ENCODE measurements at regions not wholly inside any gene's neighbourhood (a gene's known extent, or its start where the extent isn't known, plus 50 kb on each side); places are given as distances from the start of the nearest gene placed in this dataset.

DNA sequence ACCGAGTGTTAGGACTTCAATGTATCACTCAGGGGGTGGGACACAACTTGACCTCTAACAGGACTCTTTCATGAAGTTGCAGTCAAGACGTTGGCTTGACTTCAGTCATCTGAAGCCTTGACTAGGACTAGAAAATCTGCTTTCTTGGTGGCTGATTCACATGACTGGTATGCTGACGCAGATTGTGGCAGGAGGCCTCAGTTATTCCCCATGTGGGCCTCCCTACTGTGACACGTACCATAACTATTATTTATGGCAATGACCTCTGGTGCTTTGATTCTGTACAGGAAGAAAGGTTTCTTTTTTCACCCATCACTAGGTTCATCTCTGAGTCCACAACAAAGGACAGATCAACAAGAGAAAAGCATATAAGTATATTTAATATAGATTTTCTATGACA is 270.4 kb downstream of the NEDD1 start:
- peak; percentile 1 for DNase-seq (ENCODE audit: low read depth)

- DNase-seq (ENCODE audit: low read depth), result no peak
Observed at GRCh38 chr12:97181571-97182265, 274.7 kb downstream of the NEDD1 start.

GRCh38 chr12:97182769-97183168 is 275.7 kb downstream of the NEDD1 start:
- DNase-seq (ENCODE audit: low read depth), result no peak

DNA sequence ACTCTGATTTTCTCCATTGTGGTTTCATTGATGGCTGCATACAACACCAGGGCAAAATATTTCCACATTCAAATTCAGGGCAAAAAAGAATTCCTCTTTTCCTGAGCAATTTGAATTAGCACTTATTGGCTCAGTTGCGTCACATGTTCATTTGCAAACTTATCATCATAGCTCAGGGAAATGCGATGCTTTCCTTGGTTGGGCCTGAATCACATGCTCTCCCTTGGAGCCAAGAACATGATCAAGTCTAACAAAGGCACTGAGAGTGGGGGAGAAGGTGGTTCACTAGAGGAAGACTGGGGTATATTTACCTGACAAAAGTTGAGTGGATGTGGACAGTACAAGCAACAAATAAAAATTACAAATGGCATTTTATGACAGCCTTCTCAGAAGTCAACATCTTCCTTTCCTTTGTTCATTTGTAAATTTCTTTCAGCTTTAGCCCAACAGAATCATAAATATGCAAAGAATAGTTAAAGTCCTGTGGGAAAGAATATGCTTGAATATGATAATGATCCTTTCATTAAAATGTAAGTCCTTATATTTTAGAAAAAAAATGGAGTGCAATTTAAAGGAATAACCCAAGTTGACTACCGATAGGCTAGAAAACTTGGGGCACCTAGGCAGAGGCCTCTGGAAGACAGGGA is 277.2 kb downstream of the NEDD1 start:
- DNase-seq (ENCODE audit: low read depth), result no peak

DNA sequence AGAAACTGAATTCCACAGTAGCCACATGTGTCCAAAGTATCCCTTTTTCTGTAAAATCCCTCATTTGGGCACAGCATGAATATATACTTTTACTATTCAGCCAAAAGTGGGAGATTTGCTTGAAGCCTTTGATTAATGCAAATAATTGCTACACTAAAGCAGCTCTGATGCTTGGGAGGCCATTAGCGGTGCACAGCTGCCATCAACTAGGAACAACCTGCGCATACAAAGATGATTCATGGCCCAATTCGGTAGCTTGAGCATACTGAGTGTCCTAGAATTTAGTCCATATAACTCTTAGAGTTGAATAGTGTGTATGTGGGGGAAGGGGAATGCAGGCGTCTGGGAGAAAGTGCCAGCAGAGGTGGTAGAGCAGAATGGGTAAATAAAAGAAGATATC is 277.0 kb upstream of the RMST start:
- no peak for DNase-seq (ENCODE audit: low read depth)

- no peak for DNase-seq (ENCODE audit: low read depth)
Observed at GRCh38 chr12:97194546-97194945, 268.1 kb upstream of the RMST start.

DNA sequence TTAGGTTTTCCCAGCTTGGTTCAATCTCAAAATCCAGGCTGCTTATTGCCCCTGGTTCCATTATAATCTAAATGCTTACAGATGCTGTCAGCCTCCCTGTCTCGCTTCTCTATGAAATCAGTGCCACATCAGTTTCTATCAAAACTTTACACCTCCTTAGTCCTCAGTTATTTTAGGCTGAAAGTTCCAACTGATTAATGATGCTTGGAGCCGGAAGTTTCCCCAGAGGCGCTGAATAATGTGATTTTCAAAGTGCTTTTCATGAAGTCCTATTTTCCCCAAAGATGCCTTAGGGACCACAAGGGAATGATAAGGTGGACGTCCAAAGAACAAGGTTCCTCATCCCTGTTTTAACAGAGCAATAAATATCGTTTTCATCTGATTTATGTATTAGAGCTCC is 262.4 kb upstream of the RMST start:
- no peak for DNase-seq (ENCODE audit: low read depth)

DNA sequence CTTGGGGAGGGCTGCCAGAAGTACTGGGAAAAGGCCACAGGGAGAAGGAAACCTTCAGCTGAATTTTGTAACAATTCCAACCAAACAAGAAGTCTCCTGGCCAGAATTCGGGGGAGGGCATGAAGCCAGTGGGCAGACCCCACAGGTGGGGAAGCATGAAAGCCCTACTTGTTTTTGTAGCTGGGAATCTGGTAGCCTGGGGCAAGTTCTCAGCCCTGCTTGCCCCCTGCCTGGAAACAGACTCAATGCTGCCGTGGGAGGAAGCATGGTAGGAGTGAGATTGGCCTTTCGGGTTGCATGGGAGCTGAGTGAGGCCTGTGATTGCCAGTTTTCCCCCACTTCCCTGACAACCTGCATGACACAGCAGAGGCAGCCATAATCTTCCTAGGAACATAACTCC is 259.2 kb upstream of the RMST start:
- no peak for DNase-seq (ENCODE audit: low read depth)

GRCh38 chr12:97209997-97210396 is 252.6 kb upstream of the RMST start:
- DNase-seq (ENCODE audit: low read depth), result no peak

GRCh38 chr12:97211416-97211930 is 251.1 kb upstream of the RMST start:
- no peak for DNase-seq (ENCODE audit: low read depth)

- DNase-seq (ENCODE audit: low read depth), result no peak
Observed at GRCh38 chr12:97216848-97217247, 245.8 kb upstream of the RMST start.

- no peak for DNase-seq (ENCODE audit: low read depth)
Observed at GRCh38 chr12:97222391-97222790, 240.2 kb upstream of the RMST start.

- no peak for DNase-seq (ENCODE audit: low read depth)
Observed at GRCh38 chr12:97223419-97223818, 239.2 kb upstream of the RMST start.

- DNase-seq (ENCODE audit: low read depth), result no peak
Observed at GRCh38 chr12:97229004-97229403, 233.6 kb upstream of the RMST start.

- DNase-seq (ENCODE audit: low read depth), result no peak
Observed at GRCh38 chr12:97235102-97235501, 227.5 kb upstream of the RMST start.

DNA sequence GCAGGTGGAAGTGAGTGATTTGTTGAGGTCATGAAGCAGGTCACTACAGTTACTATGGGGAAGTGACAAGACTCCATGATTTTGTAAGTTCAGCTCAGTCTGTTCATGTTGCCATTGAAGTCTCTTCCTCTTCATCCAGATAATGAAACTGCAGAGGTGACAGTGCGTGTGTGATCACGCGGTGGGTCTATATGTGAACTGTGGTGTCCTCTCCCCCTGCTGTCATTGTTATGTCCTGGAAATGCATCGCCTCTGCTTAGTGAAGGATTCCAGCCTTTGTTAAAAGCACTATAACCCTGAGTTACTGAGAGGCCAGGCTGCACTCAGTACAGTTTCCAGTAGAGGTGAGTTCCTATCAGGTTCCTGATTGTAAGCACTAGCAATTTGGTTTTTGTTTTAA is 216.2 kb upstream of the RMST start:
- no peak for DNase-seq (ENCODE audit: low read depth)

DNA sequence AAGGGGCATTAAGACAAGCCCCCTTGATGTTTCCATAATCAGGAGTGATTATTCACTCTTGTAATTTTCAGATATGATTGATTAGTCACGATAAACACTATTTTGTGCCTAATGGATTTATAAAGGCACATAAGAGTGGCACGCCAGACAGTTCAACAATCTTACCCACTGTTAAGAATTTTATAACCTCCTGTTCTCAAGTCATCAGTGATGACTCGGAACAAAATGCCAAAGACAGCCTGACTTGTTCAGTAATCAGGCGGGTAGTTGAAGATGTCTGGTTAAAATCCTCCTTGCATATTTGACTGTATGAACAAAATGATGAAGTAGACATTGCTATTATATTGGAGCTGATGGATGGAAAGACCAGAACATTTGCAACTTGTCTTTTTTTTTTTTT is 212.1 kb upstream of the RMST start:
- no peak for DNase-seq (ENCODE audit: low read depth)

- no peak for DNase-seq (ENCODE audit: low read depth)
Observed at GRCh38 chr12:97257726-97258125, 204.9 kb upstream of the RMST start.

DNA sequence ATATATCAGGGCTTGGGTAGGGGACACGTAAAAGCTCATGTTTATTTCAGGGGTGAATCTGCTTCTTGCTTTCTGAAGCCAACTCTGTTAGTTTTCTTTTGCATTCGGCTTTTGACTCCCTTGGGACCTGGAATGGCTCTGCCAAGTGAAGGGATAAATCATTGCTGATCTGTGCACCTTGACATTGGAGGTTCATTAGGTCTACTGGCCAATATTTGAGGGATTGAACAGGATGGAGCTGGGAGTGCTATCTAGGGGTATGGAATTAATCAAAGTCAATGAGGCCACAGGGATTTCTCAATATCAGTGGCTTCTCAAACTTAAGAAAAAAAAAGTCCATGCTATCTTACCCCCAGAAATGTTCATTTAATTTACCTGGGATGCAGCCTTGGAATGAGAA is 203.5 kb upstream of the RMST start:
- DNase-seq (ENCODE audit: low read depth), result no peak

DNA sequence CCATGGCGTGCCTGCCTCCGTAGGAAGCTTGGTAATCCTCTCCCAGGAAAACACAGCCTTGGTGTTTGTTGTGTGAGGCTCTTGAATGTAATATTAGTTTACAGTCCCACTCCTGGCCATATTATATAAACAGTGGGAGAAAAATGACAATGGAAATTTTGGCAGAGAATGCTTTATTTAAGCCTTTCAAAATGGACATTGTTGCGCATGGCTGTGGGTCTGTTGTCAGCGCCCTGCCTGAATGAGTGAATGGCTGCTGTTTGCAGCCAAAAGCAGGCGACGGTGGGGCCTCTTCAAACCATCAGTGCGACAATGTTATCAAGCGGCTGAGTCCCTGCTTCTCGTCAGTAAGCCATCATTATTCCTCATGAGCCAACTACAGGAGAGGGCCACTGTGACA is 201.8 kb upstream of the RMST start:
- no peak for DNase-seq (ENCODE audit: low read depth)

DNA sequence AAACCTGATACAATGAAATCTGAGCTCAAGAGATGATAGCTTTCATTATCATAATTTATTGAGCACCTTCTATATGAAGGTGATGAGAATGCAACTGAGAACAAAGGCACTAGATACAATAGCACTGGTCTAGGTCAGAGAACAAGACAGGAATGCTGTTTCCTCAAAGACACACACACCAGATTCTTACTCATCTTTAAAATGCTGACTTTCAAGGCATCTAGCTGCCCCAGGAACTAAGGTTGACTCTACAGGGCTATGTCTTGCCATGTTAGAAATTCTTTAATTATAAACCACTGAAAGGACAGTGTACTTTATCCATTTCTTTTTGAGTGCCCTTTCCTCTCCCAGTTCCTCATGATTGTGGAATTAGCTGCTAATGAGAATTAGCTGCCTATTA is 195.4 kb upstream of the RMST start:
- no peak for DNase-seq (ENCODE audit: low read depth)

GRCh38 chr12:97267594-97268202 is 194.9 kb upstream of the RMST start:
- no peak for DNase-seq (ENCODE audit: low read depth)

DNA sequence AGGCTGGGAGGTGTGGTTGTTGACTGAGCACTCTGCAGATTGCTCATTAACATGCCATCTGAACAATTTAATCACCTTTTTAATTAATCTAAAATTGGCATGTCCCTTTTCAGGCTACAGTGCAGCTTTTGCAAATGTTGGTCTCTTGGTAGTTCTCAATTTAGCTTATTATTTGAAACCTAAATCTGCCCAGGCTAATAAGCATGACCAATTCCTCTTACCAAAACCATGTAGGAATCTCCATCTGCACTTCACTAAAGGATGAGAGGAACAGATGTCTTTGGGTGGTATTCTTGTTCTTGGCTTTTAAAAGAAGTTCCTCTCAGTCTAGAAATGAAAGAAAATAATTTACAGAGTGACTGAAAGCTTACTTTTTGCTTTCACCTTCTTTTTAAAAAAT is 190.1 kb upstream of the RMST start:
- DNase-seq (ENCODE audit: low read depth), result no peak
